ENCODE measurements at regions not wholly inside any gene's neighbourhood (a gene's known extent, or its start where the extent isn't known, plus 50 kb on each side); places are given as distances from the start of the nearest gene placed in this dataset.

- TF ChIP-seq CTCF (IDR thresholded peaks at IDR 0.05) (no peak), POLR2A (IDR thresholded peaks at IDR 0.05) (no peak), EP300 (IDR thresholded peaks at IDR 0.05) (no peak)
Observed at GRCh38 chr13:73351730-73352129, 292.9 kb downstream of the KLF5 start.
